H4 (cell line): ENCODE measurements at regions not wholly inside any gene's neighbourhood (a gene's known extent, or its start where the extent isn't known, plus 50 kb on each side); places are given as distances from the start of the nearest gene placed in this dataset.

Source experiments
- DNase-seq: peaks from one replicate; pipeline ENCODE4 v3.0.0-alpha.2; 2015; ENCODE audit warnings: low spot score

DNA sequence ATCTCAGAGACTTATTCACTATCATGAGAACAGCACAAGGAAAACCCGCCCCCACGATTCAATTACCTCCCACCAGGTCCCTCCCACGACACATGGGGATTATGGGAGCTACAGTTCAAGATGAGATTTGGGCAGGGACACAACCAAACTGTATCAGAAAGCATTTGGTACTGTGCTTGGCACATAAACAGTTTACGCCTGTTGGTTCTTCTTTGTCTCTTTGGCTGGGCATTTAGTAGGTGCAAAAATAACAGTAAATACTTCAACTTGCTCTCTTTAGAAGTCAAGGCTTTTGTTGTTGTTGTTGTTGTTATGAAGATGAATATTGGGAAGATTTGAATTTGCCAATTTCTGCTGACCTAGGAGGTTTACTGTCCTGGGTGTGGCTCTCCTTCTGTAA, 175.4 kb upstream of the IGSF21 start:
- no peak for DNase-seq

DNA sequence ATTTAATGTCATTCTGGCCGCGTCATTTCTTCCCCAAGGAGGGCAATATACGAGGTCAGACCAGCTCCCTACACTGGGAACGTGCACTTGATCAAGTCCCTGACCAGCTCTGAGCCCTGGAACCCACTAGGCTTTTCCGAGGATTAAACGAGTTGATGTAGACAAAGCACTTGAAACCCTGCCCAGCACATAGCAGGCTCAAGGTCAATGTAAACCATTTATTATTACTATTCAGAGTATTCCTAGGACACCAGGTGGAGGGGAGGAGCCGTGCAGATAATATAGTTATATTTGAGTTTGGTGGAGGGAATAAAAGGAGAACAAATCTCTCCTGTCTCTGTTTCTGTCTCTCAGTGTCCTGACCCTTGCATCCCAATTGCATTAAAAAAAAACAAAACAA, 174.1 kb upstream of the IGSF21 start:
- DNase-seq: no peak

DNA sequence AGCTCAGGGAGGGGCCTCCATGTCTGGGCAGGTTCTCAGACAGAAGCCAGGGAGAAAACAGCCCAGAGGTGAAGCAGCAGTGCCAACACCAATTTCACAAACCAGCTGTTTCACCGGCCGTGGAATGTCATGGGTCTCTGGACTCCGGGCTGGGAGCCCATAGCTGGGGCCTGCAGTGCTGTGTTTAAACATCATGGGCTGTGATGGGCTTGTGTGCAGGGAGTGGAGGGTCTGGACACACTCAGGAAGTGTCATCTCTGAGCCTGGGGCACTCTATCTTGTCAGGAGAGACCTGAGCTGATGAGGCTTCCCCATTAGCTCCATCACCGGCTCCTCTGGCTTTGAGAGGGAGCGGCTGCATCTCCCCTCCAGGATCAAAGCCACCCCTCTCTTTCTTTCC, 173.6 kb upstream of the IGSF21 start:
- DNase-seq: no peak

DNA sequence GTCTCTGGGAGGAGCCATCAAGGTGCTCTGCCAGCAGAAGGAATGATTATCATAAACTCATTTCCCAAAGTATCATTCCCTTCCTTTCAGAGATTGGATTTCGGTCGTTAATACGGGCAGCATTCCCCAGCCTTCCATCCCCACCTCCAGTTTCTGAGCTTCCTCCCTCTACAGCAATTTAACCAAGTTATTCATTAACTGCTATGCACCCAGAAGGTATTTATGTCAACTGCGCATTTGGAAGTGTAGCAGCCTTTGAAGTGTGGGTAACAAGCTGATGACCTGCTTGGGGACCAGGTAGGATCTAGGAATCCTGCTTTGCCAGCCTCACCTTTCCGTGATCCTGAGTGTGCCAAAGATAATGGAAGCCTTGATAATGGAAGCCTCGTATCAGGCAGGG, 172.4 kb upstream of the IGSF21 start:
- no peak for DNase-seq

DNA sequence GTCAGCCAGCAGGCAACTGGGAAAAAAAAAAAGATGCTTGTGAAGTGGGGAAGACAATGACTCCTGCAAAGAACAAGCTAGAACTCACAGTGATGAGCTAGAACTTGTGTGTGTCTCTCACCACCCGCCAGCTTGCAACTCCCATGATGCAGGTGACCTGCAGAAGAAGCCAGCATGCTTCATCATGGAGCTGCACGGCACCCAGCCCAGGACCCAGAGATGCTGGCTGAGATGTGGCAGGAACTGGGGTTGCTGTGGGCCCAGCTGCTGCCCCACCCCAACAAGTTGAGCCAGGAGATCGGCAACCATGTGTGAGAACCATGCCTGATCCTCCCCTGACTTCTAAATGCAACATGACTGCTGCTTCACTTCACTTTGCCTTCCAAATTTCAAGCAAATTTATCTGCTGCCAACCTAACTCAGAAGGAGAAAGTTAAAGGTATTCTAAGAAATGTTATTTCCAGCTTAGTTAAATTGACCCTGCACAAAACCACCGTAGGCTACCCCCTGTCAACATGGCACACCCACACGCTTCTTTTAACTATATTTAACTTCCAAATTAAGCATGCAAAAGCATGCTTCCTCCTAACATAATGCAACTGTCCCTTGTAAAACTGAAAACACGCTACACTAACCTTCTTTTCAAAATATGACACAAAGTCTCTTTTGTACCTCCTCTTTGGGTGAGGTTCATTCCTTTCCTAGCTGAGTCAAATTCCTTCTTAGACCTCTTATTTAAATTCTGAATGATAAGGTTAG, 166.0 kb upstream of the IGSF21 start:
- no peak for DNase-seq

DNA sequence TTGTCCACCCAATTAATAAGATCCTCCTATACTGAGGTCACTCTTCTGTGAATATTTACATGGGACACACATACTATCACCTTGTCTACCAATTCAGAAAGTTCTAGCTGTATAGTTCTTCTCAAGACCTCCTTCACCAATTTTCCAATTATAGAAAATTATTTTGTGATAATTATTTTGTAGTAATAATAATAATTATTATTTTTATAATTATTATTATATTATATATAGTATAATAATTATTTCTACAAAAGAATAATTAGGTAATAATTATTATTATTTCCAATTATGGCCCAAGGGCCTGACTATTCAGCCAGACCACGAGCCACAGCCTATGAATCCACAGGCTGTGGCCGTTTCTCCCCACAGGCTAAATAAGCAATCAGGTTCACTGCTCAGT, 164.1 kb upstream of the IGSF21 start:
- DNase-seq: no peak

DNA sequence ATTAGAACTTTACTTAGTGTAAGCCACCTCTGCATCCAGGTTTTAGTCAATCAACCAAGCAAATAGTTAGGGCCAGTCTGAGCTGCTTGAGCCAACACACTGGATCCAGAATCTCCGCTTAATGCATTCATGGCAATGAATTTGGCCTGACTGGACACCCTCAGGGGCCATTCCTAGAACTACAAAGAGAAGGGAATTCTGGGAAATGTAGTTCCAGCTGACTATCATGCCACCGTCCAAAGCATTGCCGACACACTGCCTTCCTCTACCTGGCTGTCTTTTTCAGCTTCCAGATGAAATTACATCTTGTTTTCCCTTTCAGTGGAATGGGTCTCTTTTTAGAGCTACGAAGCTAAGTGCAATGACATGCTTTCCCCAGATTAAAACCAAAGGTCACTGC, 163.0 kb upstream of the IGSF21 start:
- no peak for DNase-seq

DNA sequence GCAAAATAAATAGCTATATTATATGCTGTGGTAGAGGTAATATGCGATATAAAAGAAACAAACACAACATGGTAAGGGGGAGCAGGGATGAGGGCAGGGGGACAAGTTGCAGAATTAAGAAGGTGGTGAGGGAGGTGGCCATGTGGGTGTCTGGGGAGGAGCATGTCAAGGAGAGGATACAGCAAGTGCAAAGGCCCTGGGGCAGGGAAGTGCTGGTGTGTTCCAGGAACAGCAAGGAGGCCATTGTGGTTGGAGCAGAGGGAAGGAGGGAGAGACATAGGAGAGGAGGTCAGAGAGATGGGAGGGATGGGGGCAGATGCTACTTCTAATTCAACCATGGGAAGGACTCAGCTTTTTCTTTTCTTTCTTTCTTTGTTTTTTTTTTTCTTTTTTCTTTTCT, 161.2 kb upstream of the IGSF21 start:
- DNase-seq: no peak

DNA sequence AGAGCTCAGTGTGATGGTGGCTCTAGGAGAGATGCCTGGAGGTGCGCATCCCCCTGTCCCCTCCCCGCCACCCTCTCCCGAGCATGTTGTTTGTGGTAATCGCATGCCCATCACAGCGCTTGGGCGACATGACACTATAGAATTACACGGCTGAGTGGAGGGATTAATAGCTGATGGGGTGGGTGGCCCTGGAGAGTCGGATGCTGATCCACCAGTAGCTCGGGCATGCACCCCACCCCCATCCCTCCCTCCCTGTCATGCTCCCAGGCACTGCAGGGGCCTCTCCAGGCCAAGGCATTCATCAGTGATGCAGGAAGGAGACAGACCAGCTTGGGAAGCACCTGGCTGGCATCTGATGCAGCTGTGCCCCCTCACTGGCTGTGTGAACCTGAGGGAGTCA, 159.0 kb upstream of the IGSF21 start:
- no peak for DNase-seq

DNA sequence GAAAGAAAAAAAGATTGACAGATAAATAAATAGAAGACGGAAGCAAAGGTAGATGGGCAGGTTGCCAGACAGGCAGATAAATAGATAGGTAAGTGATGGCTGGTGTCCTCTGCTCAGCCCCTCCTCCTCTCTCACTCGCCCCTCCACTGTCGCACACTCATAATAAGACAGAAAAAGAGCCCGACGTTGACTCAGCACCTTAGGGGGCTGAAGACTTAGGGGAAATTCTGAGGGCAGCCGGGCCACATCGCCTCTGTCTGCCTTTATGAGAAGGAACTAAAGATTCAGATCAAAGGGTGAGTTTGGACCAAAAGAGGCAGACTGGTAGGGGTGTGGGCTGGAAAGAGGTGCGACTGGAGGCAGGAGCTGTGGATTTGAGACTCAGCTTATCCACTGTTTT, 158.1 kb upstream of the IGSF21 start:
- DNase-seq: no peak

DNA sequence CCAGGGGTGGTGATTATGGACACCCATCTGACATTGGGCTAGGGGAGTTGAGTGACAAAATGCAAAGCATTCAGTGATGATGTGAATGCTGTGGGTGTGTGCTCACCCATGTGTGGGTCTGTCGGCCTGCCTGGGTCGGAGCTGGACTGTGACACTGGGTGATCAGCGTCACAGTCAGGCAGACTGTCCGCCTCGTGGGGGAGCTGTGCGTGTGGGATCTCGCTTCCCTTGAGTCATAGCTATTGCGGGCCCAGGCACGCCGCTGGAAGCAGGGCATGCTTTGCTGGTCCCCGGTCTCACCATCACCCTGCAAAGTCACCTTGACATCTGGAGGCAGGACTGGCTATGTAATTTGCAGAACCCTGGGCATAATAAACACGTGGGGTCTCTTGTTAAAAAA, 156.9 kb upstream of the IGSF21 start:
- no peak for DNase-seq

DNA sequence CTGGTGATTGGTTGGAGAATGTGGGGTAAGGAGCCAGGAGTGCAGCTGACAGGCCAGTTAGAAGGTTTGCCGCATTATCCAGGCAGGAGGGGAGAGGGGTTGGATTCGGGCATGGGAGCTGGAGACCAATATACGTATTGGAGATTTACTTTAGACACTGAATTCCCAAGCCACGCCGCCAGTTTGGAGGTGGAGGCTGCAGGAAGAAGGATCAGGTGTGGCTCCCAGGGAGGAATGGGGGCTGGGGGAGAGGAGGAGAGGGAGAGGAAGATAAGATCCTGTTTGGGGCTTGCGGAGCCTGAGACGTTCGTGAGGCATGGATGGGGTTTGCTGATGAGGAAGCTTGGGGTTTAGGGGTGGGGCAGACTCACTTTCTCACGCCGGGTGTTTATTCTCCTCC, 155.1 kb upstream of the IGSF21 start:
- DNase-seq: no peak

DNA sequence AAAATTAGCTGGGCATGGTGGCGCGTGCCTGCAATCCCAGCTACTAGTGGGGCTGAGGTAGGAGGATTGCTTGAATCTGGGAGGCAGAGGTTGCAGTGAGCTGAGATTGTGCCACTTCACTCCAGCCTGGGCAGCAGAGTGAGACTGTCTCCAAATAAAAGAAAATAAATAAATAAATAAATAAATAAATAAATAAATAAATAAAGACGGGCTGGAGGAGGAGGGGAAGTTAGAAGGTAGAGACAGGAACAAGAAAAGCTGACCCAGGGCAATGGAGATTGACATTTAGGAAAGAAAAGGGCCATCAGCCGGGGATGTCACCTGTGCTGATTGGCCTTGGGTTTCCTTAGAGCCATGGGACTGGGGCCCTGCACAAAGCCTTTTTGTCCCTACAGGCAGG, 153.7 kb upstream of the IGSF21 start:
- DNase-seq: no peak

DNA sequence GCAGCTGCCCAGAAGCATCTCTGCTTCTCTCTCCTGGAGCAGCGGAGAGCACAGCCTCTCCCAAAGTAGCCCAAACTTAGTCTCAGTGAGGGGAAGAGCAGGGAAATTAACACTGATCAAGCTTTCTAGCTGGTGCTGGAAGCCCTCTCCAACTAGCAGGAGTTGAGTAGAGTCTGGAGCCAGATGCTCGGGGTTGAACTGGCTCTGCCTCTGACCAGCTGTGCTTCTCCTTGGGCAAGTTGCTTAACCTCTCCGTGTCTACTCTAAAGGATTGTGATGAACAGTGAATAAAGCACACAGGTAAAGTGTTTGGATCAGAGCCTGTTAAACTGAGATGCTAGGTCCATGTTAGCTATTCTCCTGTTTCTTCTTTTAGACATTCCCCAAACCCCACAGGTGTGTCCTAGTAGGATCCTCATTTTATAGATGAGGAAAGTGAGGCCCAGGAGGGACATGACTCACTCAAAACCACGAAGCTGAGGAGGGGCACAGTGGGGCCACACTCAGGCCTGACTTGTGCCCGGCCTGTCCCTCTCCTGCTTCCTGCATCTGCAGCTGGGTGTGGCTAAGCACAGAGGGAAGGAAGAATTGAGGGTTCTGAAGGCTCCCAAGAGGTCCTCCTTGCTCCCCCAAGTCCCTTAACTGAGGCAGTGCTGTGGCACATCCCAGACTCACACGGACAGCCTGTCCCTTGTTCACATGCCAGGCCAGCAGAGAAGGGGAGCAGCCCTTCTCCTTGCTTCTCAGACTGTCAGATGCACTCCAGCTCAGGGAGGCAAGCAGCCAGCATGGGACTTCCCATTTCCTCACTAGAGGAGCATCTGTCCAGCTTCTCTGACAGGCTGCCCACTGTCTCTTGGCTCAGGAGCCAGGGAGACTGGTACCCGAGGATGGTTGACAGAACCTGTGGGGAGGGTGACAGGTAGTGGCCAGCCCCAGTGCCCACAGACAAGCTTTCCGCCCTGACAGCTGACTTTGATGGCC, 152.0 kb upstream of the IGSF21 start:
- no peak for DNase-seq

DNA sequence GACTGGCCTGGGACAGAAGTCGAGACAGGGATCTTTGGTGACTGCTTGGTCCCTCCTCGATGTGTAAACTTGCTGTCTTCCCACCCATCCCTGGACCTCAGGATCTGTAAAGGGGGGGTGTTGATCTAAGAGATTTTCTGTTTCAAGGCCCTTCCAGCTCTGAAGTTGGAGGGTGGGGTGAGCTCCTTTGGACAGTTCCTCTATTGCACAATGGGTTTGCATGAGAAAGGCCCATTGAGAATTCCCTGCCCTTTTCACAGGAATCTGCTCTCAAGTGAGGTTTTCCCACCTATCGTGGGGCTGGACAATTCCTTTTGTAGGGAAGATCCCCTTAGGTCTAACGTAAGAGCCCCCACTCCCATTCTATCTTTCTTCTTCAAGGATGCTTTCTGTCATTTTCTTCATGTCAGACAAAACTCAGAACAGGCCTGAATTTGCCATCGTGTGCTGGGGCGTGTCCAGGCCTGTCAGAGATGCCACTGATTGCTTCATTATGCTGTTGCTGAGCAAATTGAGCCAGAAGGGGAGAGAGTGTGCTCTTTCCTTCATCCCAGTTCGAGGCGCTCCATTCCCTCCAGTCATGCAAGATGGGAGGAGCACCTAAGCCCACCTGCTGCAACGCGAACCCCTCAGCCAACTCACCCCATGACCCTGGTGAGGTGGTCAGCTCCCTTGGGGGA, 149.9 kb upstream of the IGSF21 start:
- no peak for DNase-seq

DNA sequence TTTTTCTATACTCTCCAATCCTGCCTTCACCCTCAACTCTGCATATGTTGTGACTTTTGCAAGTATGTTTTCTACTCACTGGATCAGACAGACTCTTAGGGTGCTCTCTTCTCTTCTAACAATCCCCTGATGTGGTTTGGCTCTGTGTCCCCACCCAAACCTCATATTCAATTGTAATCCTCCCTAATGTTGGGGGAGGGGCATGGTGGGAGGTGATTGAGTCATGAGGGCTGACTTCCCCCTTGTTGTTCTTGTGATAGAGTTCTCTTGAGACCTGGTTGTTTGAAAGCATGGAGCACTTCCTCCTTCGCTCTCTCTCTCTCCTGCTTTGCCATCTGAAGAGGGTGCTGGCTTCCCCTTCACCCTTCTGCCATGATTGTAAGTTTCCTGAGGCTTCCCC, 148.9 kb upstream of the IGSF21 start:
- DNase-seq: no peak

DNA sequence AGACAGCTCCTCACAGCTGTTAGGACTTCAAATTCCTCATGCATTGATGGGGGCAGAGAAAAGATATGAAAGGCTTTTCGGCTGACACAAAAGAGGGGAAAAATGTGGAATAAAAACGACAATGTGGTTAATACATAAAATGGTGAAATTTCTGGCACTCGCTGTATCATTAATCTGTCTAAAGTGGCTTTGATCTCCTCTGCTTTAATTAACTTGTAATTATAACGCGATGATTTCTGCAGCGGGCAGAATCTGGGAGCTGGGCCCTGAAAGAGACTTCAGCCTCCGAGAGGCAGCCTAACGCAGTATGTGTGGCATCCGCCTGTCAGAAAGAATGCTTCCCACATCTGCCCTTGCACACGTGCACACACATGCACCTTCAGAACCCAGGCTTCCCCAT, 144.1 kb upstream of the IGSF21 start:
- no peak for DNase-seq

DNA sequence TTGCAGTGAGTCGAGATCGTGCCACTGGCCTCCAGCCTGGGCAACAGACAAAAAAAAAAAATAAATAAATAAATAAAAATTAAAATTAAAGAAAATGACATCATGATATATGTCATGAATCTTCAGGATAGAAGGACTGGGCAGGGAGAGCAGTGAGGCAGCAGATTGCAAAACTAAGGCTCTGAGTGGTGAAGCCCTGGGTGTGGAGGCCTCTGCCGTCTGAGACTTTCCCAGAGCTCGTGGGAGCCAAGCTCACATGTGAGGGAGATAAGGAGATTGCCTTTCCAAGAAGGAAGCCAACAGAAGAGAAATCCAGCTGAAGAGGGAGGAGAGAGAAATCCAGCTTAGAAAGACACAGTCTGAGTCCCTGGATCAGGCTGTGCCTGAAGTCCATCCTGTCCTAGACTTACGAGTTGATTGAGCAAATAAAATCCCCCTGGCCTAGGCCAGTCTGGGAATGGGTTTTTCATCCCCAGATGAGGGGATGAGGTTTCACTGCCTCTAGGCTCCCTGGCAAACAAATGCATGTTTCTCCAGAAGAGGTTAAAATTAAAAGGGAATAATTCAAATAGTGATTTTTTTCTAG, 142.0 kb upstream of the IGSF21 start:
- no peak for DNase-seq

DNA sequence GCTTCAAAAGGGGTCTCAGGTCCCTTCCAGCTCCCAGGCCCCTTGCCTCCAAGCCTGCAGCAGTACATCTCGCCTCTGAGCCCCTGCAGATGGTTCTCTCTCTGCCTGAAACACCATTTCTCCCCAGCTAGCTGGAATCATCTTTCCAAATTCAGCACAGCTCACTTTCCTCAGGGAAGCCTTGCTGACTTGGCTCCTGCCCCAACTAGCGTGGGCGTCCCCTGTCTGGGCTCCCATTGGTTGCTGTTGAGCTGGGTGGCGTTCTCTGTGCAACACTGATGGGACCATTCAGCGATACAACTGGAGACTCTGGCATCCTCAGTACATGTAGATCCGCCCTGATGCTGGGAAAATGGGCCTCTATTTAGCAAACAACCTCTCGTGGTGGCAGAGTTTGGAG, 141.3 kb upstream of the IGSF21 start:
- no peak for DNase-seq

DNA sequence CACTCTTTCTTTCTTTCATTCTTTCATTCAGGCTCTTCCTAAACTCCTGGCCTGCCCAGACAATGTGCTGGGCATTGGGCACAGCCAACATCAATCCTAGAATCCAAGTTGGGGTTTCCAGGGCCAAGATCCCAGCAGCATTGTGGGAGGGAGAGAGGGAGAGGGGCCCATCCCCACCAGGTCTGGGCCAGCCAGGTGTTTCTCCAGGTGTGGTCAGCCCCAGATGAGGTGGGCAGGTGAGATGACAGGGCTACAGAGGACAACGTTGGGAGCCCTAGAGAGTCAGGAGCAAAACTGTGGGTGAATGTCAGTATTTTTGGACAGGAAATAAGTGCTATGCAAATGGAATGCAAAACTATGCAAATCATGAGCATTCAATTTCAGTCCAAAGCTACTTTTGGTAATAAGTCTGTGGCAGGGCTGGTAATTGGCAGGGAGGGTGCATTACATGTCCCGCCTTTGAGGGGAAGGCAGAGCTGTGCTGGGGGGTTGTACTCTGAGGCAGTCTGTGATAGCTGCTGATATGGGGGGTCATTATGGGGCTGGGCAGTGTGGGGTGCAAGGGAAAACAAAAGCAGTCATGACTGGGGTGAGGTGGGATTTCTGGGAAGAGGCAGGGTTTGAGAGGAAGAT, 139.9 kb upstream of the IGSF21 start:
- no peak for DNase-seq

DNA sequence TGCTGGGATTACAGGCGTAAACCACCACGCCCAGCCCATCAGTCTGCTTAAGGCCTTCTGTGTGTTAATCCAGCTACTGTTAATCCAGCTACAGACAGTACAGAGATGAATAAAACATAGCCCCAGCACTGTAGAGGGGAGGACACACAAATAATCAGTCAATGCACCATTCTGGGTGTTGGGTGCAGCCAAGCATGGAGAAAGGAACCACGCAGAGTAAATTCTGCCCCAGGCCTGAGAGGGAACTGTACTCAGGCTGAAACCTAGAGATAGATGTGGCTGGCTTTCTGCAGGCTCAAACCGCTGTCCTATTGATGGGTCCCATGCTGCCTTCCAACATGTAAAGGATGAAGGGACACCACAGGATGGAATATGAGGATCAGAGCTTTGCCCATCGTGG, 136.8 kb upstream of the IGSF21 start:
- DNase-seq: no peak

DNA sequence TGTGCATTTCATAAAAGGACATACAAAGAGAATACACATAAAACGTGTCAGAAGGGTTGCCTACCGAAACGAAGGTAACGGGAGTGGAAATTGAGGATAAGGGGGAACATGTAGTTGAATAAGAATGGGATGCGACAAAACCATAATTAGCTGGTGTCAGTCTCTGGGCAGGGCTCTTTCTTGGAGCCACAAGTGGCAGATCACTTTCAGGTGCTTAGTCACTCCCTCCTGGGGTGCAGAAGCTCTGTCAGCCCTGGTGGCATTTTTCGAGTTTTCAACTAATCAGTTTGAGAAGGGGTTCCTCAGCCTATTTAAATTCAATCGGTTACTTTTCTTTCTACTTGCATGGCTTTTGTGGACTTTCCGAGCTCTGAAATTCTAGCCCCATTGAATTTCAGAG, 133.9 kb upstream of the IGSF21 start:
- no peak for DNase-seq
